Testis (tissue), 2 donors: ENCODE measurements at regions not wholly inside any gene's neighbourhood (a gene's known extent, or its start where the extent isn't known, plus 50 kb on each side); places are given as distances from the start of the nearest gene placed in this dataset.

Source experiments
- POLR2A ChIP-seq: fragments of 450-650 bp; IDR thresholded peaks from one replicate; pipeline ENCODE4 v1.6.1; 2017; ENCODE audit warnings: antibody characterized with exemption, mild to moderate bottlenecking, moderate library complexity
- TF ChIP-seq, protein P1 (sequence below), 3 experiments: fragments of 450-650 bp in 2 of 3; fragments of 200-600 bp in 1 of 3; sonication (generic) in 1 of 3; IDR thresholded peaks; one replicate each; pipeline ENCODE4 v1.5.1; 2016 to 2019; ENCODE audit warnings: antibody characterized with exemption in 3 of 3, mild to moderate bottlenecking in 2 of 3, moderate library complexity in 1 of 3

DNA sequence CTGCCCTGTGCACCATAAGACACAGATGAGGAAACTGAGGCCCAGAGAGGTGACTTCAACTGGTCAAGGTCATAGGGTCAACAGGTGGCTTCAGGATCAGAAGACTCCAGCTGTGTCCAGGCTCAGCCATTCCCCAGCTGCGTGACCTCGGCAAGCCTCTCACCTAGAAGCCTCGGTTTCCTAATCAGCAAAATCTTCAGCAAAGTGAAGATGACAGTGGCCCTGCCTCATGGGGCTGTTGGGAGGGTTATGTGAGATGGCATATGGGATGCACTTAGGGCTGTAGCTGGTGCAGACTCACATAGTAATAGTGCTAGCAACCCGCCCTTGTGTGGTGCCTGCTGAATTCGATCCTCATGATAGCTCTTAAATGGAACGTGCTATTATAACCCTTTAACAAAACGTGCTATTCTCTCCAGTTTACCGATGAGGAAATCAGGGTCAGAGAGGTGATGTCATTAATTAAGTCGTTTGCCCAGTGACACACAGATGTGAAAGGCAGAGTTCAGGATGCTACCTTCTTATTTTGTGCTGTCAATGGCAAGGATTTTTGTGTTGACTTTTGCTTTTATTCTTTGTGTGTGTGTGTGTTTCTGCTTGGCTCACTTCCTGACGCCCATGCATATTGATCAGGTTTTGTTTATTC is 472.9 kb downstream of the MATN1 start:
- TF ChIP-seq, protein P1, sequence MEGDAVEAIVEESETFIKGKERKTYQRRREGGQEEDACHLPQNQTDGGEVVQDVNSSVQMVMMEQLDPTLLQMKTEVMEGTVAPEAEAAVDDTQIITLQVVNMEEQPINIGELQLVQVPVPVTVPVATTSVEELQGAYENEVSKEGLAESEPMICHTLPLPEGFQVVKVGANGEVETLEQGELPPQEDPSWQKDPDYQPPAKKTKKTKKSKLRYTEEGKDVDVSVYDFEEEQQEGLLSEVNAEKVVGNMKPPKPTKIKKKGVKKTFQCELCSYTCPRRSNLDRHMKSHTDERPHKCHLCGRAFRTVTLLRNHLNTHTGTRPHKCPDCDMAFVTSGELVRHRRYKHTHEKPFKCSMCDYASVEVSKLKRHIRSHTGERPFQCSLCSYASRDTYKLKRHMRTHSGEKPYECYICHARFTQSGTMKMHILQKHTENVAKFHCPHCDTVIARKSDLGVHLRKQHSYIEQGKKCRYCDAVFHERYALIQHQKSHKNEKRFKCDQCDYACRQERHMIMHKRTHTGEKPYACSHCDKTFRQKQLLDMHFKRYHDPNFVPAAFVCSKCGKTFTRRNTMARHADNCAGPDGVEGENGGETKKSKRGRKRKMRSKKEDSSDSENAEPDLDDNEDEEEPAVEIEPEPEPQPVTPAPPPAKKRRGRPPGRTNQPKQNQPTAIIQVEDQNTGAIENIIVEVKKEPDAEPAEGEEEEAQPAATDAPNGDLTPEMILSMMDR (IDR thresholded peaks at IDR 0.05) = no peak
- TF ChIP-seq POLR2A = no peak
